ENCODE measurements at regions not wholly inside any gene's neighbourhood (a gene's known extent, or its start where the extent isn't known, plus 50 kb on each side); places are given as distances from the start of the nearest gene placed in this dataset.

GRCh38 chr3:66938338-66938963, 59.7 kb upstream of the KBTBD8 start:
- TF ChIP-seq EZH2phosphoT487 (IDR thresholded peaks at IDR 0.05; ENCODE audit: low read length) (no peak), EZH2 (optimal IDR thresholded peaks at IDR 0.05; ENCODE audit: low read depth, low read length) (no peak)
- TF ChIP-seq, protein P1, sequence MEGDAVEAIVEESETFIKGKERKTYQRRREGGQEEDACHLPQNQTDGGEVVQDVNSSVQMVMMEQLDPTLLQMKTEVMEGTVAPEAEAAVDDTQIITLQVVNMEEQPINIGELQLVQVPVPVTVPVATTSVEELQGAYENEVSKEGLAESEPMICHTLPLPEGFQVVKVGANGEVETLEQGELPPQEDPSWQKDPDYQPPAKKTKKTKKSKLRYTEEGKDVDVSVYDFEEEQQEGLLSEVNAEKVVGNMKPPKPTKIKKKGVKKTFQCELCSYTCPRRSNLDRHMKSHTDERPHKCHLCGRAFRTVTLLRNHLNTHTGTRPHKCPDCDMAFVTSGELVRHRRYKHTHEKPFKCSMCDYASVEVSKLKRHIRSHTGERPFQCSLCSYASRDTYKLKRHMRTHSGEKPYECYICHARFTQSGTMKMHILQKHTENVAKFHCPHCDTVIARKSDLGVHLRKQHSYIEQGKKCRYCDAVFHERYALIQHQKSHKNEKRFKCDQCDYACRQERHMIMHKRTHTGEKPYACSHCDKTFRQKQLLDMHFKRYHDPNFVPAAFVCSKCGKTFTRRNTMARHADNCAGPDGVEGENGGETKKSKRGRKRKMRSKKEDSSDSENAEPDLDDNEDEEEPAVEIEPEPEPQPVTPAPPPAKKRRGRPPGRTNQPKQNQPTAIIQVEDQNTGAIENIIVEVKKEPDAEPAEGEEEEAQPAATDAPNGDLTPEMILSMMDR (IDR thresholded peaks at IDR 0.05; ENCODE audit: low read length), result peak; percentile 91
- H3K36me3 ChIP-seq (replicated peaks; ENCODE audit: insufficient read depth, low read length), result no peaks in the 10 kb centered on the region
- no peak overlapping the region for H3K27ac ChIP-seq (ENCODE audit: low read length)
- no peaks in the 10 kb centered on the region for H3K27me3 ChIP-seq (replicated peaks; ENCODE audit: insufficient read depth, low read length)
- H4K20me1 ChIP-seq (ENCODE audit: insufficient read depth, low read length), result no peaks in the 10 kb centered on the region
- peak; percentile 76 for DNase-seq
- H3K9me2 ChIP-seq (replicated peaks; ENCODE audit: insufficient read depth, low read length), result no peaks in the 10 kb centered on the region
- no peaks in the 10 kb centered on the region for H3K79me2 ChIP-seq (ENCODE audit: low read length)
- no peaks in the 10 kb centered on the region for H3F3A ChIP-seq (ENCODE audit: insufficient read depth, low read length)
- peaks cover 13% of the 10 kb centered on the region for H3K4me1 ChIP-seq (ENCODE audit: low read length)
- no peak overlapping the region for H2AFZ ChIP-seq (ENCODE audit: low read length)
- H3K4me2 ChIP-seq (ENCODE audit: low read depth, low read length), result no peak overlapping the region
- H3K9ac ChIP-seq (ENCODE audit: low read length), result no peak overlapping the region
- no peaks in the 10 kb centered on the region for H3K9me3 ChIP-seq (replicated peaks; ENCODE audit: insufficient read depth, low read length)
- H3K4me3 ChIP-seq (ENCODE audit: low read length), result no peak overlapping the region

DNA sequence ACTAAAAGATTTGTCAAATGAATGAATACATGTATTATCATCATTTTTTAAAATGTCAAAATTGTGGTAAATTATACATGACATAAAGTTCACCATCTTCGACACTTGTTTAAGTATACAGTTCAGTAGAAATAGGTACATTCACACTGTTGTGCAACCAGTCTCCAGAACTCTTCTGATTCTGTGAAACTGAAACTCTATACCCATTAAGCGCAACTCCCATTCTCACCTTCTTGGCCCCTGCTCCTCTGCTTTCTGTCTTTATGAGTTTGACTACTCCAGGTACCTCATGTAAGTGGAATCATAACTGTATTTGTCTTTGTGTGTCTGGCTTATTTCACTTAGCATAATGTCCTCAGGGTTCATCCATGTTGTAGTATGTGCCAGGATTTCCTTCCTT, 50.1 kb upstream of the KBTBD8 start:
- Histone ChIP-seq H3K4me1 (ENCODE audit: low read length) (peaks cover 31% of the 10 kb centered on the region), H3K79me2 (ENCODE audit: low read length) (no peaks in the 10 kb centered on the region), H3F3A (ENCODE audit: insufficient read depth, low read length) (peaks cover 3% of the 10 kb centered on the region; the same call in 1 of the 2 replicates), H3K36me3 (replicated peaks; ENCODE audit: insufficient read depth, low read length) (no peaks in the 10 kb centered on the region), H3K27me3 (replicated peaks; ENCODE audit: insufficient read depth, low read length) (no peaks in the 10 kb centered on the region), H2AFZ (ENCODE audit: low read length) (no peak overlapping the region), H3K9ac (ENCODE audit: low read length) (no peak overlapping the region), H3K9me2 (replicated peaks; ENCODE audit: insufficient read depth, low read length) (no peaks in the 10 kb centered on the region), H3K27ac (ENCODE audit: low read length) (no peak overlapping the region), H3K4me3 (ENCODE audit: low read length) (no peak overlapping the region), H4K20me1 (ENCODE audit: insufficient read depth, low read length) (no peaks in the 10 kb centered on the region), H3K9me3 (replicated peaks; ENCODE audit: insufficient read depth, low read length) (no peaks in the 10 kb centered on the region), H3K4me2 (ENCODE audit: low read depth, low read length) (peak overlapping the region; percentile 39)
- peak; percentile 58 for DNase-seq
- no peak for TF ChIP-seq EZH2phosphoT487 (IDR thresholded peaks at IDR 0.05; ENCODE audit: low read length)
- TF ChIP-seq, protein P1 (IDR thresholded peaks at IDR 0.05; ENCODE audit: low read length), result no peak
- no peak for TF ChIP-seq EZH2 (optimal IDR thresholded peaks at IDR 0.05; ENCODE audit: low read depth, low read length)
